IPS-18c (cell line): ENCODE measurements at regions not wholly inside any gene's neighbourhood (a gene's known extent, or its start where the extent isn't known, plus 50 kb on each side); places are given as distances from the start of the nearest gene placed in this dataset.

Source experiments
- H3K4me3 ChIP-seq: 2 replicates; pipeline ENCODE4 v1.7.0; 2013; ENCODE audit warnings: low read depth, mild to moderate bottlenecking, low read length, moderate library complexity; ENCODE audit not compliant: insufficient read depth
- H3K9me3 ChIP-seq: one replicate; pipeline ENCODE4 v1.6.1; 2013; ENCODE audit warnings: mild to moderate bottlenecking, low read length, moderate library complexity; ENCODE audit not compliant: control insufficient read depth, insufficient read depth

- Histone ChIP-seq H3K4me3 (no peak overlapping the region), H3K9me3 (peaks cover 3% of the 10 kb centered on the region)
Observed at GRCh38 chr2:236805800-236806531, 236.3 kb downstream of the ACKR3 start.

GRCh38 chr2:236809716-236810115 lies 240.1 kb downstream of the ACKR3 start:
- Histone ChIP-seq H3K4me3 (no peak overlapping the region), H3K9me3 (peaks cover 3% of the 10 kb centered on the region)

GRCh38 chr2:236811062-236811656 lies 241.5 kb downstream of the ACKR3 start:
- peaks cover 3% of the 10 kb centered on the region for H3K9me3 ChIP-seq

GRCh38 chr2:236813766-236814165 lies 244.1 kb downstream of the ACKR3 start:
- Histone ChIP-seq H3K4me3 (no peak overlapping the region), H3K9me3 (peaks cover 3% of the 10 kb centered on the region)

More at GRCh38 chr2:236811062-236811656, 241.5 kb downstream of the ACKR3 start:
- H3K4me3 ChIP-seq, result no peak overlapping the region

GRCh38 chr2:236814593-236814992 lies 245.0 kb downstream of the ACKR3 start:
- H3K4me3 ChIP-seq, result no peak overlapping the region
- H3K9me3 ChIP-seq, result peaks cover 3% of the 10 kb centered on the region

GRCh38 chr2:236815746-236816145 lies 246.1 kb downstream of the ACKR3 start:
- no peaks in the 10 kb centered on the region for H3K9me3 ChIP-seq
- no peak overlapping the region for H3K4me3 ChIP-seq

GRCh38 chr2:236816197-236817170 lies 246.9 kb downstream of the ACKR3 start:
- no peak overlapping the region for H3K4me3 ChIP-seq

GRCh38 chr2:236818281-236819045 lies 248.8 kb downstream of the ACKR3 start:
- Histone ChIP-seq H3K4me3 (no peak overlapping the region), H3K9me3 (no peaks in the 10 kb centered on the region)

More at GRCh38 chr2:236816197-236817170, 246.9 kb downstream of the ACKR3 start:
- H3K9me3 ChIP-seq, result no peaks in the 10 kb centered on the region

- H3K4me3 ChIP-seq, result no peak overlapping the region
Observed at GRCh38 chr2:236819275-236820002, 249.8 kb downstream of the ACKR3 start.

GRCh38 chr2:236820763-236821344 lies 251.2 kb downstream of the ACKR3 start:
- Histone ChIP-seq H3K9me3 (no peaks in the 10 kb centered on the region), H3K4me3 (no peak overlapping the region)

More at GRCh38 chr2:236819275-236820002, 249.8 kb downstream of the ACKR3 start:
- H3K9me3 ChIP-seq, result no peaks in the 10 kb centered on the region

GRCh38 chr2:236823041-236823629 lies 253.5 kb downstream of the ACKR3 start:
- H3K9me3 ChIP-seq, result no peaks in the 10 kb centered on the region

GRCh38 chr2:236823963-236824362 lies 254.3 kb downstream of the ACKR3 start:
- H3K4me3 ChIP-seq, result no peak overlapping the region
- no peaks in the 10 kb centered on the region for H3K9me3 ChIP-seq

More at GRCh38 chr2:236823041-236823629, 253.5 kb downstream of the ACKR3 start:
- no peak overlapping the region for H3K4me3 ChIP-seq

GRCh38 chr2:236824836-236825235 lies 255.2 kb downstream of the ACKR3 start:
- no peaks in the 10 kb centered on the region for H3K9me3 ChIP-seq
- H3K4me3 ChIP-seq, result no peak overlapping the region

GRCh38 chr2:236825989-236826510 lies 256.4 kb downstream of the ACKR3 start:
- no peak overlapping the region for H3K4me3 ChIP-seq
- H3K9me3 ChIP-seq, result no peaks in the 10 kb centered on the region

GRCh38 chr2:236826606-236827156 lies 257.1 kb downstream of the ACKR3 start:
- no peaks in the 10 kb centered on the region for H3K9me3 ChIP-seq
- H3K4me3 ChIP-seq, result no peak overlapping the region
